GM18505 (cell line): ENCODE measurements at regions not wholly inside any gene's neighbourhood (a gene's known extent, or its start where the extent isn't known, plus 50 kb on each side); places are given as distances from the start of the nearest gene placed in this dataset.
"Not testable (repeated sequence)": the region's sequence is repeated elsewhere in the genome, so short reads cannot be mapped to it uniquely, and the experiment has no call there.

Experiments
- ATAC-seq: cut with Tn5 transposase; IDR thresholded peaks from one replicate; pipeline ENCODE4 v1.9.1; 2021; ENCODE audit not compliant: unreplicated experiment
- POLR2A ChIP-seq: IDR thresholded peaks from 4 replicates; pipeline ENCODE4 v1.6.1; 2011; ENCODE audit warnings: borderline replicate concordance; ENCODE audit not compliant: insufficient read depth, insufficient read length; ENCODE audit errors: extremely low read depth

GRCh38 chr5:21391506-21391905 is 1403.5 kb upstream of the CDH18 start:
- TF ChIP-seq POLR2A, result no peak
- no peak for ATAC-seq

- not testable (repeated sequence) for ATAC-seq
These were observed 1372.8 kb upstream of the CDH18 start for GRCh38 chr5:21360754-21361153.

GRCh38 chr5:21341948-21342261 is 1353.9 kb upstream of the CDH18 start:
- not testable (repeated sequence) for ATAC-seq

GRCh38 chr5:21341203-21341947 is 1353.4 kb upstream of the CDH18 start:
- ATAC-seq, result not testable (repeated sequence)

- not testable (repeated sequence) for ATAC-seq
These were observed 1352.2 kb upstream of the CDH18 start for GRCh38 chr5:21340233-21340632.

GRCh38 chr5:21336478-21336877 is 1348.5 kb upstream of the CDH18 start:
- not testable (repeated sequence) for ATAC-seq

- not testable (repeated sequence) for ATAC-seq
These were observed 1327.4 kb upstream of the CDH18 start for GRCh38 chr5:21315376-21315775.

GRCh38 chr5:21301205-21301604 is 1313.2 kb upstream of the CDH18 start:
- ATAC-seq, result not testable (repeated sequence)

GRCh38 chr5:21274361-21274760 is 1286.4 kb upstream of the CDH18 start:
- not testable (repeated sequence) for ATAC-seq

- ATAC-seq, result no peak
- no peak for TF ChIP-seq POLR2A
These were observed 1275.4 kb upstream of the CDH18 start for GRCh38 chr5:21263361-21263760.

- no peak for ATAC-seq
- no peak for TF ChIP-seq POLR2A
These were observed 1266.2 kb upstream of the CDH18 start for GRCh38 chr5:21254161-21254560.

- TF ChIP-seq POLR2A, result no peak
- ATAC-seq, result no peak
These were observed 1257.0 kb upstream of the CDH18 start for GRCh38 chr5:21244982-21245381.

- ATAC-seq, result no peak
- TF ChIP-seq POLR2A, result no peak
These were observed 1250.8 kb upstream of the CDH18 start for GRCh38 chr5:21238786-21239185.

GRCh38 chr5:21237461-21237860 is 1249.5 kb upstream of the CDH18 start:
- no peak for ATAC-seq
- TF ChIP-seq POLR2A, result no peak

GRCh38 chr5:21236971-21237427 is 1249.0 kb upstream of the CDH18 start:
- TF ChIP-seq POLR2A, result no peak
- no peak for ATAC-seq

GRCh38 chr5:21236104-21236503 is 1248.1 kb upstream of the CDH18 start:
- no peak for TF ChIP-seq POLR2A
- ATAC-seq, result no peak
